ENCODE measurements at regions not wholly inside any gene's neighbourhood (a gene's known extent, or its start where the extent isn't known, plus 50 kb on each side); places are given as distances from the start of the nearest gene placed in this dataset.

GRCh38 chr11:112310848-112311247 is 50.2 kb upstream of the PLET1 start:
- TF ChIP-seq POLR2A (IDR thresholded peaks at IDR 0.05; ENCODE audit: low read depth, low read length) (no peak), TAF1 (IDR thresholded peaks at IDR 0.05; ENCODE audit: low read depth, low read length) (no peak), POLR2AphosphoS5 (IDR thresholded peaks at IDR 0.05; ENCODE audit: low read depth, low read length) (no peak)

Measured in GM12891 (cell line).